Vagina (tissue), 2 donors: ENCODE measurements at regions not wholly inside any gene's neighbourhood (a gene's known extent, or its start where the extent isn't known, plus 50 kb on each side); places are given as distances from the start of the nearest gene placed in this dataset.

Experiments used
- CTCF ChIP-seq, 3 experiments: fragments of 450-650 bp in 2 of 3; fragments of 200-600 bp in 1 of 3; sonication (generic) in 1 of 3; IDR thresholded peaks; one replicate each; pipeline ENCODE4 v1.5.1; 2017 to 2019; ENCODE audit warnings: antibody characterized with exemption in 3 of 3, mild to moderate bottlenecking in 2 of 3, moderate library complexity in 2 of 3
- POLR2A ChIP-seq, 2 donors: fragments of 450-650 bp; IDR thresholded peaks; one replicate each; pipeline ENCODE4 v1.6.1; 2017; ENCODE audit warnings: antibody characterized with exemption in 2 of 2, mild to moderate bottlenecking in 2 of 2, moderate library complexity in 2 of 2
- POLR2AphosphoS5 ChIP-seq, 2 donors: sonication (generic); formaldehyde crosslinking; IDR thresholded peaks; one replicate each; pipeline ENCODE4 v1.9.0; 2017; ENCODE audit warnings: antibody characterized with exemption in 2 of 2, mild to moderate bottlenecking in 2 of 2, low read depth in 1 of 2; ENCODE audit not compliant: insufficient read depth in 1 of 2

- TF ChIP-seq POLR2AphosphoS5 (IDR thresholded peaks at IDR 0.05; ENCODE audit: insufficient read depth in 1 of 2, low read depth in 1 of 2) (no peak), CTCF (IDR thresholded peaks at IDR 0.05) (no peak), POLR2A (IDR thresholded peaks at IDR 0.05) (no peak)
Observed at GRCh38 chr10:34875061-34875460, 60.0 kb upstream of the PARD3 start.
